CD4-positive, alpha-beta T cell treated with Interleukin-17A for 4 hours (primary cell): ENCODE measurements at regions not wholly inside any gene's neighbourhood (a gene's known extent, or its start where the extent isn't known, plus 50 kb on each side); places are given as distances from the start of the nearest gene placed in this dataset.
"Not testable (repeated sequence)": the region's sequence is repeated elsewhere in the genome, so short reads cannot be mapped to it uniquely, and the experiment has no call there.

Source experiments
- DNase-seq: peaks from one replicate; pipeline ENCODE4 v3.0.0-alpha.2; 2020; ENCODE audit warnings: mixed read lengths

- not testable (repeated sequence) for DNase-seq
These were observed 258.7 kb downstream of the ABCC12 start for GRCh38 chr16:47897105-47897504.

GRCh38 chr16:47895146-47895545, 260.6 kb downstream of the ABCC12 start:
- DNase-seq: no peak

- no peak for DNase-seq
These were observed 262.8 kb downstream of the ABCC12 start for GRCh38 chr16:47892999-47893398.

GRCh38 chr16:47888734-47889133, 267.1 kb downstream of the ABCC12 start:
- no peak for DNase-seq

GRCh38 chr16:47888142-47888541, 267.7 kb downstream of the ABCC12 start:
- no peak for DNase-seq

GRCh38 chr16:47887496-47887895, 268.3 kb downstream of the ABCC12 start:
- no peak for DNase-seq

GRCh38 chr16:47886631-47887415, 269.0 kb downstream of the ABCC12 start:
- no peak for DNase-seq

GRCh38 chr16:47886139-47886538, 269.7 kb downstream of the ABCC12 start:
- no peak for DNase-seq

- DNase-seq: no peak
These were observed 270.3 kb downstream of the ABCC12 start for GRCh38 chr16:47885489-47885888.

GRCh38 chr16:47884116-47884725, 271.6 kb downstream of the ABCC12 start:
- DNase-seq: no peak

- DNase-seq: no peak
These were observed 274.2 kb downstream of the ABCC12 start for GRCh38 chr16:47881574-47881973.

GRCh38 chr16:47880653-47881052, 275.1 kb downstream of the ABCC12 start:
- DNase-seq: no peak

GRCh38 chr16:47877166-47877565, 278.6 kb downstream of the ABCC12 start:
- DNase-seq: no peak

- no peak for DNase-seq
These were observed 279.3 kb downstream of the ABCC12 start for GRCh38 chr16:47876511-47876910.

GRCh38 chr16:47873434-47873833, 282.4 kb downstream of the ABCC12 start:
- DNase-seq: no peak

- DNase-seq: no peak
These were observed 283.6 kb downstream of the ABCC12 start for GRCh38 chr16:47872225-47872624.

GRCh38 chr16:47866423-47866822, 289.4 kb downstream of the ABCC12 start:
- no peak for DNase-seq

GRCh38 chr16:47865337-47865855, 290.4 kb downstream of the ABCC12 start:
- DNase-seq: no peak

GRCh38 chr16:47864262-47864661, 291.5 kb downstream of the ABCC12 start:
- not testable (repeated sequence) for DNase-seq

- DNase-seq: no peak
These were observed 293.8 kb downstream of the ABCC12 start for GRCh38 chr16:47861999-47862398.

- DNase-seq: no peak
These were observed 297.3 kb downstream of the ABCC12 start for GRCh38 chr16:47858333-47858982.

- DNase-seq: no peak
These were observed 300.4 kb downstream of the ABCC12 start for GRCh38 chr16:47855431-47855830.

- no peak for DNase-seq
These were observed 301.1 kb downstream of the ABCC12 start for GRCh38 chr16:47854737-47855136.

GRCh38 chr16:47852991-47853390, 302.8 kb downstream of the ABCC12 start:
- no peak for DNase-seq
